OCI-LY7 (cell line): ENCODE measurements at regions not wholly inside any gene's neighbourhood (a gene's known extent, or its start where the extent isn't known, plus 50 kb on each side); places are given as distances from the start of the nearest gene placed in this dataset.

Experiments used
- EZH2phosphoT487 ChIP-seq: fragments of 200-600 bp; sonication (generic); IDR thresholded peaks from 2 replicates; pipeline ENCODE4 v1.6.1; 2018; ENCODE audit warnings: low read depth, borderline replicate concordance, mild to moderate bottlenecking, mixed run types, antibody characterized with exemption, low read length, moderate library complexity, mixed read lengths
- TF ChIP-seq, protein P1 (sequence below): fragments of 200-600 bp; sonication (generic); conservative IDR thresholded peaks from 2 replicates; pipeline ENCODE4 v1.5.1; 2014; ENCODE audit warnings: mild to moderate bottlenecking, antibody characterized with exemption, low read length, moderate library complexity, mixed read lengths

DNA sequence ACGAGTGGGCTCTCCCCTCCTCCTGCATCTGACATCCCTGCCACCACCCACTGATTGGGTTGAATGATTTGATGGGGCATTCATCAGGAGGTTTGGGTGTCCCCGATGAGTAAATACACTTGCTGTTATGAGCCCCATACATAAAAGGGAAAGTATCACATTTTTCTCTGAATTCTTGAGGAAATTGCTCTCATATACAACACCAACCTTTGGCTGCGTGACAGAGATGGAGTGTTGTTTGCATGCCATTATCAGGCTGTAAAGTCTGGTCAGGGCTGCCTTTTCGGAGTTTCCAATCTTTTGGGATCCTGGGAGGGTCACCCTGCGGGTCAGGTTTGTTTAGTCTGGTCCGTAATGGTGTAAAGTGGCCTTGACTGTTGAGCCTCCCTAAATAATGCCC is 227.9 kb upstream of the SPRED2 start:
- no peak for TF ChIP-seq EZH2phosphoT487
- TF ChIP-seq, protein P1, sequence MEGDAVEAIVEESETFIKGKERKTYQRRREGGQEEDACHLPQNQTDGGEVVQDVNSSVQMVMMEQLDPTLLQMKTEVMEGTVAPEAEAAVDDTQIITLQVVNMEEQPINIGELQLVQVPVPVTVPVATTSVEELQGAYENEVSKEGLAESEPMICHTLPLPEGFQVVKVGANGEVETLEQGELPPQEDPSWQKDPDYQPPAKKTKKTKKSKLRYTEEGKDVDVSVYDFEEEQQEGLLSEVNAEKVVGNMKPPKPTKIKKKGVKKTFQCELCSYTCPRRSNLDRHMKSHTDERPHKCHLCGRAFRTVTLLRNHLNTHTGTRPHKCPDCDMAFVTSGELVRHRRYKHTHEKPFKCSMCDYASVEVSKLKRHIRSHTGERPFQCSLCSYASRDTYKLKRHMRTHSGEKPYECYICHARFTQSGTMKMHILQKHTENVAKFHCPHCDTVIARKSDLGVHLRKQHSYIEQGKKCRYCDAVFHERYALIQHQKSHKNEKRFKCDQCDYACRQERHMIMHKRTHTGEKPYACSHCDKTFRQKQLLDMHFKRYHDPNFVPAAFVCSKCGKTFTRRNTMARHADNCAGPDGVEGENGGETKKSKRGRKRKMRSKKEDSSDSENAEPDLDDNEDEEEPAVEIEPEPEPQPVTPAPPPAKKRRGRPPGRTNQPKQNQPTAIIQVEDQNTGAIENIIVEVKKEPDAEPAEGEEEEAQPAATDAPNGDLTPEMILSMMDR = no peak
